Stimulated activated CD4-positive, alpha-beta T cell treated with anti-CD3 and anti-CD28 coated beads, Interleukin-15, amount 100 ng/mL, for 24 hours (primary cell): ENCODE measurements at regions not wholly inside any gene's neighbourhood (a gene's known extent, or its start where the extent isn't known, plus 50 kb on each side); places are given as distances from the start of the nearest gene placed in this dataset.
"Not testable (repeated sequence)": the region's sequence is repeated elsewhere in the genome, so short reads cannot be mapped to it uniquely, and the experiment has no call there.

ENCODE experiments used
- DNase-seq: peaks from one replicate; pipeline ENCODE4 v3.0.0-alpha.2; 2020

DNA sequence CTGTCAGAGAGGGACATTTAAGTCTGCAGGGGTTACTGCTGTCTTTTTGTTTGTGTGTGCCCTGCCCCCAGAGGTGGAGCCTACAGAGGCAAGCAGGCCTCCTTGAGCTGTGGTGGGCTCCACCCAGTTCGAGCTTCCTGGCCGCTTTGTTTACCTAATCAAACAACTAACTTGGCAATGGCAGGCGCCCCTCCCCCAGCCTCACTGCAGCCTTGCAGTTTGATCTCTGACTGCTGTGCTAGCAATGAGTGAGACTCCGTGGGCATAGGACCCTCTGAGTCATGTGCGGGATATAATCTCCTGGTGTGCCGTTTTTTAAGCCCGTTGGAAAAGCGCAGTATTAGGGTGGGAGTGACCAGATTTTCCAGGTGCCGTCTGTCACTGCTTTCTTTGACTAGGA, 216.8 kb upstream of the CDKN2B start:
- DNase-seq, result not testable (repeated sequence)

DNA sequence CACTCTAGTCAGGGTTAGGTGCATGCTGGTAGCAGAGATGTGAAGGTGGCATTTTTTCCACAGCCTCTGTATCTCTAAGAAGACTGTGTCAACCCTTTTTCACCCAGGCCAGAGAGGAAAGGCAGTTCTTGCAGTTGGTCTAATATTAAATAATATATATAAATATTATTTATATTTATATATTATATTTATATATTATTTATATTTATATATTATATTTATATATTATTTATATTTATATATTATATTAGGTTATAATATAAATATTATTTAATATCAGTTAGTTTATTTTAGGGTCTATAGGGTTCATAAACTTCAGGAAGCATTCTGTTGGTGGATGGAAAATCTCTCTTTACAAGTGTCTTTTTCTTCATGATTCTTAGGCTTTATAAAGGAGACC, 218.6 kb upstream of the DMRTA1 start:
- DNase-seq, result no peak

DNA sequence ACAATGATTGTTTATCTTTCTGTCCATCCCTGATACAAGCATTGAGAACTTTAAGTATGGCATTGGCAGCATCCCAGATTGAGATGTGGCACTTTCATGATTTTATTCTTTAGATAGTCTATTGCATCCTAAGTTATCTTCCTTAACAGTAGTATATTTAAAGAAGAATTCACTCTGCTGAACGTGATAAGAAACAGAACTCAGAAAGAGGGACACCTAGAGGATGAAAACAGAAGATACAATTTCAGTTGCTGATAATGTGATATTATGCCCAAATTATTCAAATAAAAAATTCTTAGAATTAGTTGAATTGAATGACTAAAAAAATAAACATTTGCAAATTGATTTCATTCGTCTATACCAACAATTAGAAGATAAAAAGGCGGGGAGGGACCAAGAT, 218.1 kb upstream of the DMRTA1 start:
- DNase-seq, result no peak

DNA sequence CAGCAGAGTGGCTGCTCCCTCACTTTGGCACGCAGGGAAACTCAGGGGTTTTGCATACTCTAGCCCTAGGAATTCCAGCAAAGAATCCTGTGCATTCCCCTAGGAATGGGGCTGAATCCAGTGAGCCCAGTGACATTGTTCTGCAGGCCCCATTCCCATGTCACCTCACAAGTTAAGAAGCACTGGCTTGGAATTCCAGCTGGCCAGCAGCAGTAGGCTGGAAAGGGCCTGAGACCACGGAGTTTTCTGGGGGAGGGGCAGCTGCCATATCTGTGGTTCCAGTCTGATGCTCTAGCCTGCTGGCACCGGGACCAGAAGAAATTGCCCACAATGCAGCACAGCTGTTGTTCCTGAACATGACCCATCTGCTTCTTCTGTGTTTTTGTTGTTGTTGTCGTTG, 217.6 kb upstream of the DMRTA1 start:
- no peak for DNase-seq

DNA sequence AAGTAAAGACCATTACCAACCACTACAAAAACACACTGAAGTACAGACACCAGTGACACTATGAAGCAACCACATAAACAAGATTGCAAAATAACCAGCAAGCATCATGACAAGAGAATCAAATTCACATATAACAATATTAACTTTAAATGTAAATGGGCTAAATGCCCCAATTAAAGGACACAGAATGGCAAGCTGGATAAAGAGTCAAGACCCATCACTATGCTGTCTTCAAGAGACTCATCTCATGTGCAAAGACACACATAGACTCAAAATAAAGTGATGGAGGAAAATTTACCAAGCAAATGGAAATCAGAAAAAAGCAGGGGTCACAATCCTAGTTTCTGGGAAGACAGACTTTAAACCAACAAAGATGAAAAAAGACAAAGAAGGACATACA, 215.3 kb upstream of the DMRTA1 start:
- DNase-seq, result not testable (repeated sequence)

DNA sequence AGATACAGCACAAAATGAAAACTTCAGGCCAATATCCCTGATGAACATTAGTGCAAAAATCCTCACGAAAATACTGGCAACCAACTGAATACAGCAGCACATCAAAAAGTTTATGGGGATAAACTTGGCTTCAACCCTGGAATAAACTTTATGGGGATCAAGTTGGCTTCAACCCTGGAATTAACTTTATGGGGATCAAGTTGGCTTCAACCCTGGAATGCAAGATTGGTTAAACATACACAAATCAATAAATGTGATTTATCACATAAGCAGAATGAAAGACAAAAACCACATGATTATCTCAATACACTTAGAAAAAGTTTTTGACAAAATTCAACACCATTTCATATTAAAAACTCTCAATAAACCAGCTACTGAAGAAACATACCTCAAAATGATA, 213.7 kb upstream of the DMRTA1 start:
- DNase-seq, result no peak

DNA sequence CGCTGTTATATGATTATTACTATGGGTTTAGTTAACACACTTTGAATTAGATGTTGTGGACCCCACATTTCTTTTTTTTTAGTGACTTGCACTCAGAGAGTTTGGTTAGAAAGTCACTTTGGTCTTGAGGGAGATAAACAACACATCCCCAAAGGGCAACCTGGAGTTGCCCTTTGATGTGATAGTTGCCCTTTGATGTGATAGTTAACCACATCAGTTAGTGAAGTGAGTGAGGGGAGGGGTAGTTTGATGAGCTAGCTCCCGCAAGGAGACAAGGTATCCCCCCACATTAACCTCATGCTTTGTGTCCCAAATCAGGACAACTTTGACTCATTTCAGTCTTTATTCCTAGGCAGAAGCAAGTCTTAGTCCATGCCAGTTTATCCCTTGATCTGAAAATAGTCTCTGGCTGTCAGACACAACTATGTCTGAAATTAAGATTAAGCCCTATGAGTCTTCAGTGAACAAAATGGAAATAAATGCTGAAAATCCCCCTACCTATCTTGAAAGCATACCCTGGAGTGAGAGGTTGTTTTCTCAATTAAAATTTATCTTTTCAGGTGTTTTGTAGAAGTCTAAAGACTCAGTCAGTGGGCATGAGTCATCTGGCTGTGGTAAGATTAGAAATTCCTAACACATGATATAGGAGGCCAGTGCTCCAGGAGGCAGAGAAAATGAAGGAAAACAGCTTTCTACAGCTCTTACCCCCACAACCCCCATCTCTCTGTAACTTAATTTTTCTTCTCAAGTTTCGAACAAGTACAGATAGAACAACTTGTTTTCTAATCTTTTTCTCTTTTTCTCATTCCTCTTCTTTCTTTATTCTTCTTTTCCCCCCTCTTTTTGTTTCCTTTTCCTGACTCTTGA, 208.9 kb upstream of the DMRTA1 start:
- no peak for DNase-seq

DNA sequence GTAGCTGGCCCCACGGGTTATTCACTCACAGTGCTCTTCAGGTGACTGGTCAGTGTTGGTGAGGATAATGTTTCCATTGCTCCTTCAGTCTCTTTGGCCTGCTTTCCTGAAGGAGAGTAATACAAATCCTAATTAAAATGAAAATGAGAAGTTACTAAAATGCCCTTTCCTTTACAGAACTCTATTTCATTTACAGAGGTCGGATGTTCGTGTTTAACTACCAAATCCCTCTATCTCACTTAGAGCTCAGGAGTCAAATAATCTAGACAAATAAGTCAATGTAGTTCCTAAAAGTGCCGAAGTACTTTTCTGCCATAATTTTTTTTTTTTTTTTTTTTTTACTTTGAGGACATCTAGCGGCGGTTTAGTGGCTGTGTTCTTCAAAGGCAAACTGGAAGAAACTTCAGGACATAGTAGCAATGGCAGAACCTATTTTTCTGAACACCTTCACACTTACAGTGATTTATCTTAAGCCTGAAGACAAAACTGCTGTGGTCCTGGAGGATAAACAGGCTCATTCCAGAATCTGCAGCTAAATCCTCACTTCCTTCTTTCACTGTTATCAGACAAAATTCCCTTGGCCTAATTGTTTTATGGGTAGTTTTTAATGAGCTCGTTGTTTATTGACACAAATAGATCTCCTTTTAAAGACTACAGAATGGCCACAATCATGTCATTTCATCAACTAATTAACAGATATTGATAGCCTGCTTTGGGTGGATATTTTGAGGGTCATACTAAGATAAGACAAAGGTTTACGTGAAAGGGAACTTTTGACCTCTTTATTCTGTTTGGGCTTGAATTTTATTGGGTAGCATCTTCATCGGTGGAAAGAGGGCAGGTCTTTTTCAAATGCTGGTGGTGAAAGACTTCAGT, 207.6 kb upstream of the DMRTA1 start:
- DNase-seq, result no peak

DNA sequence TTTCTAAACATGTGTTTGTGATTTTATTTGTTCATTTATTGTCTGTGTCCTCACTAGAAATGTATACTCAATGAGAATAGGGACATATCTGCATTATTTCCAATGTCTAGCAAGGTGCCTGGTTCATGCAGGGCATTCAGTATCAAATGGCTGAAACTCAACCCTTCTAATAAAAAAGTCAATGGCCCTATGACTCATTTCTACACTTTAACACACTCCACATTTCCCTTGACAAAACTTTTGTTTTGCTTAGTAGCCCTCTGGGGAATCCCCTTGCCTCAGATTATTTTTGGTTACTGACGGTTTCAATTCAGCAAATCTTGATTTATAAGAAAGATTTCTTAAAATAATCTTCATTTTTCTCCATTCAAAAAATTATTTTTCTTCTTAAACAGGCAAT, 206.0 kb upstream of the DMRTA1 start:
- peak; percentile 16 for DNase-seq

DNA sequence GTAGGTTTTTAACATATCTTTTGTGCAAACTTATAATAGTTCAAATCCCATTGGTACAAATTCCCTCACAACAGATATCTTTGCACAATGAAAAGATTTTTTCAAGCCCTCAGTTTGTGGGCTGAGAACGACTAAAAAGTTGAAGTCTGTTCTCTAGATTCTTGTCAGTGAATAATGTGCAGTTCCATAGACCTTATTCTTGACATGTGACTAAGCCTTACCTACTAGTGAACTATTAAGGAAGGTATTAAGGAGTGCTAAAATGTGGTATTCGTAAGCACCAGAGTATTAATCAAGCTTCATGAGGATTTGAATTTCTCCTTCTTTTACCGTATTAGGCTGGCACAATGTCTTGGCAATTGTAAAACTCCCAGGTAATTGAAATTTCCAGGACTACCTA, 205.6 kb upstream of the DMRTA1 start:
- no peak for DNase-seq

DNA sequence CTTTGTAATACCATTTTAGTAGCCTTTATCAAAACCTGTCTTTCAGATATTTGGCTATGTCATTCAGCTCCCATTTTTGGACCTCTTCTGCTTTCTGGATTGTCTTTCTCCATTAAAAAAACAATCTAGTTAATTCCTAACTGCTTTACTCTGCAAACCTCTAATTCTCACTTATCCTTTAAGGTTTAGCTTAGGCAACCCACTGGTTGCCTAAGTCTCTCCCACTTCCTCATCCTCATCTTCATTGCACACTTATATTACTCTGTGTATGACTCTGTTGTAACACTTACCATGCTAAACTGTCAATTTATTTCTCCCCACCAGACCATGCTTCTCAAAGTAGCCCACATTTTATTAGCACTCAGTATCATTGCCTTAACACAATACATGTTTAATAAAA, 205.0 kb upstream of the DMRTA1 start:
- DNase-seq, result no peak

DNA sequence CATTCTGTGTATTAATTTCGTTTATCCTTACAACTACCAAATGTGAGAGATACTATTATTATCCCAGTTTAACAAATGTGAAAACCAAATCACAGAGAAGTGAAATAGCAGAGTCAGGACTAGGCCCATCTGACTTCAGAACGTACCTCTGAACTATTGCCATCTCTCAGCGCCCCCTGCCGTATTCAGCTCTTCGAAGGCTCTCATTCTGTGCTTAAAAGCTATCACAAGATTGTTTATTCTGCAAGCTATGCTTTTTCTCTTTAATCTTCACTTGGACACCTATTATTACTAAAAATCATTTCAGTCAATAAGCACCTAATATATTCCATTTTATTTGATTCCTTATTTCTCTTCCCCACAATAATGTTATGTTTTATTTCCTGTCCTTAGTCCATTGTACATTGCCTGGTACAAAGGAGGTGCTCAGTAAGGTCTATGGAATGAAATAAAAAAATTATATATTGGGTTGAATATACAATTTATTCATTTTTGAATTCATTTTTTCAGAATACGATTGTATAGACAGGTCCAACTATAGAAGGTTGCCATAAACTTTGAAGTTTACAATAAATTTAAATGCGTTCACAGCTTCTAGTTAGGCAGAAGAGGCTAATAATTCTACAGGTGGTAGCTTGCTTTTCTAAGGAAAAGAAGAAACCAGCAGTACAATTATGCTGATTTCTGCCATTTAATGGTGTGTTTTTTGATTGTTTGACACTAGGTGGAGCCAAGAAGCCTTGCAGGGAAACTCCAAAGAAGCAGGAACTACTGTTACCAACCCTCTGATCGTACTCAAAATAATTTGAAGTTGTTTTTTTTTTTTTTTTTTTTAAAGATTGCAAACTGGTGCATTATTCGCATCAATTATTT, 202.2 kb upstream of the DMRTA1 start:
- peak; percentile 41 for DNase-seq

DNA sequence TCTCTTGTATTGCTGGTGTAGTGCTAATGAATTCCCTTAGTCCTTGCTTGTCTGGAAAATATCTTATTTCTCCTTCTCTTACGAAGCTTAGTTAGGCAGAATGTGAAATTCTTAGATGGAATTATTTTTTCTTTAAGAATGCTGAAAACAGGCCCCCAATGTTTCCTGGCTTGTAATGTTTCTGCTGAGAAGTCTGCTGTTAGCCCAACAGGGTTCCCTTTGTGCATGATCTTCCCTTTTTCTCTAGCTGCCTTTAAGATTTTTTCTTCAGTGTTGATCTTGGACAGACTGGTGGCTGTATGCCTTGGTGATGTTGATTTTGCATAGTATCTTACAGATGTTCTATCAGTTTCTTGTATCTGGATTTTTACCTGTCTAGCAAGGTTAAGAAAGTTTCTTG, 191.3 kb upstream of the DMRTA1 start:
- no peak for DNase-seq

DNA sequence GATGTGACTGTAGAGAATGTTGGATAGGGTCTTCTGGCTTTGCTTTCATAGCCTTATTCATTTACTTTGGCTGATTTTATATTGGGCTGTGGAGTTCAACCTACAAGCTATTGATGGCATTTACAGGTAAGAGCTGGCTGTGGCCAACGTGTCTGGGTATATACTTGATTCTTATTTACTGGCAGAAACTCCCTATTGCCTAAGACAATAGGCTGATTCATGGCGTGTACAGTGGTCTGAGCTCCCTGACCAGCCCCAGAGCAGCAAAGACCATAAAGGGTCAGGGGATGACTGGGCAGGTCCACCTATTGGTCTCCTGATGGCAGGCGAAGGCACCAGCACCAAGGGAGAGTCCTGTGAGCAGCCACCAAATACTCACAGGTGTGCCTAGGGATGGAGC, 190.2 kb upstream of the DMRTA1 start:
- no peak for DNase-seq

DNA sequence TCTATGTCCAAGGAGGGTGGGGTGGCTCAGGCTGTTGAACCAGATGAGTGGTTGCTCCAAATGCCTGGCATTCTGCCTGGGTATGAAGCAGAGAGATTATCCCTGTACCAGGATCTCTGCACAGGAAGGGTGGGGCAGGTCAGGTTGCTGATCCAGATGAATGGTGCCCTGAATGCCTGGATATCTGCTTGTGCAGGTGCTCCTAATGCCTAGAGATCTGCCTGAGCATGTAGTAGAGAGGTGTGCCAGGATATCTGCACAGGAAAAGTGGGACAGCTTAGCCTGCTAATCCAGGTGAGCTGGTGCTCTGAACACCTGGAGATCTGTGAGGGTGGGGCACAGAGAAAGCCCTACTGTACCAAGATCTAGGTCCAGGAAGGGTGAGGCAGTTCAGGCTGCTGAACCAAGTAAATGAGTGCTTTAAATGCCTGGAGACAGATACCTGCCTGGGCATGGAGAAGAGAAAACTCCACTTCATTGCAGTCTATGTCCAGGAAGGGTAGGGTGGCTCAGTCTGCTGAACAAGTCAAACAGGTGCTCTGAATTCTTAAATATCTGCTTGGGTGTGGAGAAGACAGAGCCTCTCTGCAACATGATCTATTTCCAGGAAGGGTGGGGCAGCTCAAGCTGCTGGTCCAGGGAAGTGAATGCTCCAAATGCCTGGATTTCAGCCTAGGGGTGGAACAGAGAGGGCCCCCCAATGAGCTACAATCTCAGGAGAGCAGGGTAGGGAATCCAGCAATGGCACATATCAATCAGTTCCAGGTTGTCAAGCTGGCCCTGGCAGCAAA, 189.4 kb upstream of the DMRTA1 start:
- DNase-seq, result no peak

DNA sequence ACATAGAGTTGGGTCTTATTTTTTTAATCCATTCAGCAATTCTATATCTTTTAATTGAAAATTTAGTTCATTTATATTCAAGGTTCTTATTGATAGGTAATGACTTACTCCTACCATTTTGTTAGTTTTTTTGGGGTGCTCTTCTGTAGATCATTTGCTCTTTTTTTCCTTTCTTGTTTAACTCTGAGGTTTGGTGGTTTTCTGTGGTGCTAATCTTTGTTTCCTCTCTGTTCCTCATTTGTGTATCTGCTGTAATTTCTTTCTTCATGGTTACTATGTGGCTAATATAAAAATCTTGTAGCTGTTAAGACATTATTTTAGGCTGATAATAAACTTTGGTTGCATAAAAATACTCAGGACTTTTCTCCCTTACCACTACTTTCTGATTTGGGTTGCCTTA, 181.6 kb upstream of the DMRTA1 start:
- DNase-seq, result no peak

DNA sequence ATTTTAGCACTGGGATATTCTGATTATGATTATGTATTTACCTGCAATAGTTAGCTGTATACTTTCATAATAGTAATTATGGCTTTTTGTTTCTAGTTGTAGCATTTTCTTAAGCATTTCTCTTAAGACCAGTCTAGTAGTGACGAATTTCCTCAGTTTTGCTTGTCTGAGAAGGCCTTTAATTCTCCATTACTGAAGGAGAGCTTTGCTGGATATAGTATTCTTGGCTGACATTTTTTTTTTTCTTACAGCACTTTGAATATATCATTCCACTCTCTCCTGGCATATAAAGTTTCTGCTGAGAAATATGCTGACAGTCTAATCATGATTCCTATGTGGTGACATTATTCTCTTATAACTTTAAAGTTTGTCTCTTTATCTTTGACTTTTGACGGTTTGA, 181.1 kb upstream of the DMRTA1 start:
- DNase-seq, result no peak

DNA sequence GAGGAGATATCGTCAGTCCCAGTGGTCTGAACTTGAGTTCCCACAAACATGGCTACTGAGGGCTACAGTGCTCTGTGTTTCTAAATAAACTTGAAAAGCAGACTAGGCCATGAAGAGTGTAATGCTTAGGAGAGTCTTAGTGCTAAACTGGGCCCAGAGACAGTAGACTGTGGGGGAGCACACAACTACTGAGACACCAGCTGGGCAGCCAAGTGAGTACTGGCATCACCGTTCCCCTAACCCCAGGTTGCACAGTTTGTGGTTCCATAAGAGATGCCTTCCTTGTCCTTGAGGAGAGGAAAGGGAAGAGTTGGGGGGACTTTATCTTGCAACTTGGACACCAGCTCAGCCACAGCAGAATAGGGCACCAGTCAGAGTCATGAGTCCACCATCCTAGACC, 172.1 kb upstream of the DMRTA1 start:
- DNase-seq, result no peak

DNA sequence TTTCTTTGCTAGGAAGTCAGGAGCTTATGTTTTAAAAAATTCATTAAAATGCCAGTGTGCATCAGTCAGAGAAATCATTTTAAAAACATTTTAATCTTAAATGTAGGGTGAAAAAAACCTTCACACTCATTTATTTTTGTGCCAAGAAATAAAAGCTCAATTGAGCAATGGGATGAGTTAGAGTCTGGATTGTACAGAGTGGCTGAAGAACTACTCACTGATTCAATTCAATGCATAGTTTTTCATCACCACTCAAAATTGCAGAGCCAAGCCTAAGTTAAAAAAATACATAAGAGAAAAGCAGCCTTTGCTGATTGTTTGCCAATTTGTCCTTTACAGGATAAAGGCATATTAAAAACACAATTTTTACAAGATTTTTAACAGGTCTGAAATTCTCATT, 168.2 kb upstream of the DMRTA1 start:
- no peak for DNase-seq

DNA sequence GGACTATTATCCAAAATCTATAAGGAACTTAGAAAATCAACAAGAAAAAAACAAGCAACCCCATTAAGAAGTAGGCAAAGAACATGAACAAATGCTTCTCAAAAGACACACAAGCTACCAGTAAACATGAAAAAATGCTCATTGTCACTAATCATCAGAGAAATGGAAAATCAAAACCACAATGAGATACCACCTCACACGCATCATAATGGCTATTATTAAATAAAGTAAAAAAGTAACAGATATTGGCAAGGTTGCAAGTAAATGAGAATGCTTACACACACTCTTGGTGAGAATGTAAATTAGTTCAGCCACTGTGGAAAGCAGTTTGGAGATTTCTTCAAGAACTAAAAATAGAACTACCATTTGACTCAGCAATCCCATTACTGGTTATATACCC, 167.0 kb upstream of the DMRTA1 start:
- no peak for DNase-seq

DNA sequence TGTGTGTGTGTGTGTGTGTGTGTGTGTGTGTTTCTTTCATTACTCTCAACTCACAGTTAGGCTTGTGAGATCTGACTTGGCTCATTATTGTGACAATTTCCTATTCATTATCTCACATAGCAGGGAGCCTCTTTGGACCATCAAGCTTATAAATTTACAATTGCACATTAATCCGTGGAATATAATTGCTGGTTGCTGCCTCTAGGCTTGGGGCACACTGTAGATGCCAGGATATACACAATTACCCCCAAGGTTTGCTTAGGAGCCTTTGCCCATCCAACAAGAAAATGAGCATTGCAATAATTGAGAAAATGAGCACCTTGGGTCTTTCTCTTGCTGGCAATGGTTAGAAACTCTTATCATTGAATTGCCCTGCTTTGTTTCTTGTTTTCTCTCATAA, 161.6 kb upstream of the DMRTA1 start:
- DNase-seq, result no peak

DNA sequence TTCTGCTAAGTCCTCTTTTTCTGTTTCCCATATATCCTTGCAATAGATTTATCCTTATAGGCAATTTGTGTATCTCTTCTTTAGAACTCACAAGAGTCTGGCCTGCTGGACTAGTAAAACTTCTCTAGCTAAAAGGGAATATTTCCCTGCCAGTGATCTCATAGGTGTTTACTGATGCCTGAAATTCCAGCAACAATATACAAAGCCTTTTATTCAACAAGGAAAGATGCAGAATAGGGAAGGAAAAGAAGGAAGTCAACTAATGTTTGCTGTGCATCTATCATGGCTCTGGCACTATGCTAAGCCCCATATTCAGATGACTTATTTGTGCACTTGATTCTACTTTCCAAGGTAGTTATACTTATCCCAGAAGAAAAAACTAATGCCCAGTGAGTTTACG, 160.0 kb upstream of the DMRTA1 start:
- DNase-seq, result no peak
